ENCODE measurements at regions not wholly inside any gene's neighbourhood (a gene's known extent, or its start where the extent isn't known, plus 50 kb on each side); places are given as distances from the start of the nearest gene placed in this dataset.

- no peaks in the 10 kb centered on the region for H3K36me3 ChIP-seq (ENCODE audit: control insufficient read depth in 2 of 2, insufficient read depth in 2 of 2, low read length in 1 of 2)
- POLR2A ChIA-PET = no interaction called here
- intact Hi-C loops (cut with micrococcal nuclease; ENCODE audit: unreplicated experiment) (no loop called here), in situ Hi-C loops (cut with MboI) (no loop called here)
- no peak overlapping the region for H3K9ac ChIP-seq (ENCODE audit: control insufficient read depth, insufficient read depth, low read length)
- WGBS (ENCODE audit: insufficient coverage, insufficient replicate concordance, low lambda C conversion rate, missing lambda C conversion rate) = 57% methylated on average over 5 of the region's 5 CpGs
- H3K79me2 ChIP-seq (ENCODE audit: control insufficient read depth, insufficient read depth, low read length) = no peaks in the 10 kb centered on the region
- no peaks in the 10 kb centered on the region for H4K20me1 ChIP-seq (ENCODE audit: control insufficient read depth, insufficient read depth)
- no peak overlapping the region for H2AFZ ChIP-seq (ENCODE audit: control insufficient read depth, low read depth, low read length)
- ATAC-seq (no peak), FAIRE-seq (no peak), DNase-seq (ENCODE audit: low read depth, low spot score) (no peak)
- SMC1A ChIA-PET (ENCODE audit: uncharacterized antibody, unreplicated experiment) = no interaction called here
- RAD21 ChIA-PET (ENCODE audit: unreplicated experiment) = no interaction called here
- H3K4me3 ChIP-seq = no peak overlapping the region
- H3K9me3 ChIP-seq (replicated peaks; ENCODE audit: control insufficient read depth, insufficient read depth, low read length) = no peaks in the 10 kb centered on the region
- H3K4me1 ChIP-seq (ENCODE audit: control insufficient read depth, insufficient read depth, low read length) = no peaks in the 10 kb centered on the region
- CTCF ChIA-PET = no interaction called here
- H3K27me3 ChIP-seq (replicated peaks in 1 of 2; ENCODE audit: control insufficient read depth in 2 of 2, insufficient read depth in 2 of 2, low read length in 1 of 2) = no peaks in the 10 kb centered on the region
- BruUV-seq (replicated peaks) = no TSS peak
- no peak for TF ChIP-seq IKZF2 (IDR thresholded peaks at IDR 0.05)
- no peak for TF ChIP-seq NR2C1 (IDR thresholded peaks at IDR 0.05)
- no peak for TF ChIP-seq E4F1 (IDR thresholded peaks at IDR 0.05; ENCODE audit: borderline replicate concordance, partially characterized antibody)
- TF ChIP-seq ZNF207 (IDR thresholded peaks at IDR 0.05; ENCODE audit: borderline replicate concordance) = no peak
- TF ChIP-seq MXI1 (IDR thresholded peaks at IDR 0.05; ENCODE audit: low read depth, low read length) = no peak
- H3K4me2 ChIP-seq (ENCODE audit: control insufficient read depth, insufficient read depth) = no peak overlapping the region
- H3K27ac ChIP-seq (ENCODE audit: control insufficient read depth, insufficient read depth) = no peak overlapping the region
These were observed 104.6 kb upstream of the ZC3H11B start for GRCh38 chr1:219717536-219717935.

- no peak for ATAC-seq
- ChIA-PET SMC1A (ENCODE audit: uncharacterized antibody, unreplicated experiment) (no interaction called here), RAD21 (ENCODE audit: unreplicated experiment) (no interaction called here), POLR2A (no interaction called here), CTCF (no interaction called here)
- no peaks in the 10 kb centered on the region for H4K20me1 ChIP-seq (ENCODE audit: control insufficient read depth, insufficient read depth)
- no peaks in the 10 kb centered on the region for H3K36me3 ChIP-seq (ENCODE audit: control insufficient read depth in 2 of 2, insufficient read depth in 2 of 2, low read length in 1 of 2)
- no peak overlapping the region for H2AFZ ChIP-seq (ENCODE audit: control insufficient read depth, low read depth, low read length)
- no peak for FAIRE-seq
- no peak overlapping the region for H3K4me2 ChIP-seq (ENCODE audit: control insufficient read depth, insufficient read depth)
- intact Hi-C loops (cut with micrococcal nuclease; ENCODE audit: unreplicated experiment) (no loop called here), in situ Hi-C loops (cut with MboI) (no loop called here)
- no peaks in the 10 kb centered on the region for H3K9me3 ChIP-seq (replicated peaks; ENCODE audit: control insufficient read depth, insufficient read depth, low read length)
- H3K4me3 ChIP-seq = no peak overlapping the region
- DNase-seq (ENCODE audit: low read depth, low spot score) = no peak
- TF ChIP-seq SREBF2 (IDR thresholded peaks at IDR 0.05; ENCODE audit: low read length) = no peak
- H3K9ac ChIP-seq (ENCODE audit: control insufficient read depth, insufficient read depth, low read length) = no peak overlapping the region
- WGBS (ENCODE audit: insufficient coverage, insufficient replicate concordance, low lambda C conversion rate, missing lambda C conversion rate) = 52% methylated on average over 3 of the region's 3 CpGs
- no peak overlapping the region for H3K27ac ChIP-seq (ENCODE audit: control insufficient read depth, insufficient read depth)
- H3K79me2 ChIP-seq (ENCODE audit: control insufficient read depth, insufficient read depth, low read length) = no peaks in the 10 kb centered on the region
- H3K27me3 ChIP-seq (replicated peaks in 1 of 2; ENCODE audit: control insufficient read depth in 2 of 2, insufficient read depth in 2 of 2, low read length in 1 of 2) = no peaks in the 10 kb centered on the region
- H3K4me1 ChIP-seq (ENCODE audit: control insufficient read depth, insufficient read depth, low read length) = no peaks in the 10 kb centered on the region
- BruUV-seq (replicated peaks) = no TSS peak
These were observed 103.8 kb upstream of the ZC3H11B start for GRCh38 chr1:219716611-219717114.

All from GM12878 (cell line).